Activated gamma-delta T cell treated with Interleukin-2 at 50 U/mL for 16 hours (primary cell): ENCODE measurements at regions not wholly inside any gene's neighbourhood (a gene's known extent, or its start where the extent isn't known, plus 50 kb on each side); places are given as distances from the start of the nearest gene placed in this dataset.
"Not testable (repeated sequence)": the region's sequence is repeated elsewhere in the genome, so short reads cannot be mapped to it uniquely, and the experiment has no call there.

Source experiments
- DNase-seq: peaks from one replicate; pipeline ENCODE4 v3.0.0-alpha.2; 2020

DNA sequence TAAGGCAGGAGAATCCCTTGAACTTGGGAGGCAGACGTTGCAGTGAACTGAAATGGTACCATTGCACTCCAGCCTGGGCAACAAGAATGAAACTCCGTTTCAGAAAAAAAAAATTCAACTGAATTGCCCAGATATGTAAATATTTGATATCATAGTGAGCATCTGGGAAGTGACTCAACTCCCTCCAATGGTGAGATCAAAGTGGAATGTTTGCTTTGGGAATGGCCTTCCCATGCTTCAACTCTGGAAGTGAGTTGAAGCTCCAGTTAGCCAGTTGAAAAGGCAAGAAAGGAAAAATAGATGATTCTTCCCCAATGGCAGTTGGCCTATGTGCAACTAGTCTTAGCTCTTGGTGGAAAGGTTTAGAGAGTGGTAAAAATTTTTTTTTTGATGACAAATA, 131.6 kb upstream of the CMC1 start:
- no peak for DNase-seq

DNA sequence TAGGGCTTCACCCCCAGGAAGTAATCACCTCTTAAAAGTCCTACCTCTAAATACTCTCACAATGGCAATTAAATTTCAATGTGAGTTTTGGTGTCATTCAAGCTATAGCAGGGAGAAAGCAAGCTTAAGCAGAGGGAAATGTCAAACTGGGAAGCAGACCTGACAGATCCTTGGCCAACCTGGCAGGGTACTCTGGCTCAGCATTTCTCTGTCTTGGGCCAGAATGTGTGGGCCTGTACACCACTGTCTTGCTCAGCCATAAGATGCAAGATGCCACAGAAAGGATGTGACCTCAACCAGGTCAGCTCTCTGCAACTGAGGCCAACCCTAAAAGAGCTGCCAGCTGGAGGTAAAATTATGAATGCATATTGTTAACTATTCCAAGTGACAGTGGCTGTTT, 130.6 kb upstream of the CMC1 start:
- no peak for DNase-seq

DNA sequence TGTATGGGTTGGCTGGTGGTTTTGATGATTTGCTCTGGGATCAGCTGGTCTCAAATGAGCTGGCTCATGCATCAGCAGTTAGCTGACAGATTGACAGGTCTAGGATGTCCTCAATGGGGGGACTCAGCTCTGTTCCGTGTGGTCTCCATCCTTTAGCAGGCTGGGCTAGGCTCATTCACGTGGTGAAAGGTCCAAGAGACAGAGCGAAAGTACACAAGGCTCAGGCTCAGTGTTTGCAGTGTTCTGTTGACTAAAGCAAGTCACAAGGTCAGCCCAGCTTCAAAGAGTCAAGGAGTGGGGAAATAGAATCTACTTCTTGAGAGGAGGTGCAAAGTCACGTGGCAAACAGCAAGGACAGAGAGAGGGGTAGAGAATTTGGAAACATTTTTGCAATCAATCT, 126.5 kb upstream of the CMC1 start:
- DNase-seq: no peak

DNA sequence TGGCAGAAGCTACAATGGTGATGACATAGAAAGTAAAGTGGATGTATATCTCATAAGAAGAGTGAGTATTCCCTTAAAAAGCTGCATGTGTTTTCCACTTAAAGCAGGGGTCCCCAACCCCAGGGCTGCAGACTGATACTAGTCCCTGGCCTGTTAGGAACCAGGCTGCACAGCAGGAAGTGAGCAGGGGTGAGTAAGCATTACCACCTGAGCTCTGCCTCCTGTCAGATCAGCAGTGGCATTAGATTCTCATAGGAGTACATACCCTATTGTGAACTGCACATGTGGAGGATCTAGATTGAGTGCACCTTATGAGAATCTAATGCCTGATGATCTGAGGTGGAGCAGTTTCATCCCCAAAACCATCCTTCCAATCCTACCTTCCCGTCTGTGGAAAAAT, 126.1 kb upstream of the CMC1 start:
- DNase-seq: no peak

DNA sequence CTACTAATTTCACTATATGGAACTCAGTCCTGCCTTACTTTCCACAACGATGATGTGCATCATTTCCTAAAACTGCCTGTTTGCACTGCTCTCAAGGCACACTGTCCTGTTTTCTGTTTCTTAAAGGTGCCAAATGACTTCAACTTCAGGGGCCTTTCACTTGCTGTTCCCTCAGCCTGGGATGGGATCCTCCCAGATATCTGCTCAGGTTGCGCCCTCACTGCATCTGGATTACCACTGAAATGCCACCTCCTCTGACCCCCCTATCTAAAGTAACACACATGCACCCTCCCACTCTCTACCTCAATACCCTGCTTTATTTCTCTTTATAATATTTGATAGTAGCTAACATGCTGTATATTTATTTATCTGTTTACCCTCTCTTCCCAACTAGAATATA, 123.8 kb upstream of the CMC1 start:
- no peak for DNase-seq

DNA sequence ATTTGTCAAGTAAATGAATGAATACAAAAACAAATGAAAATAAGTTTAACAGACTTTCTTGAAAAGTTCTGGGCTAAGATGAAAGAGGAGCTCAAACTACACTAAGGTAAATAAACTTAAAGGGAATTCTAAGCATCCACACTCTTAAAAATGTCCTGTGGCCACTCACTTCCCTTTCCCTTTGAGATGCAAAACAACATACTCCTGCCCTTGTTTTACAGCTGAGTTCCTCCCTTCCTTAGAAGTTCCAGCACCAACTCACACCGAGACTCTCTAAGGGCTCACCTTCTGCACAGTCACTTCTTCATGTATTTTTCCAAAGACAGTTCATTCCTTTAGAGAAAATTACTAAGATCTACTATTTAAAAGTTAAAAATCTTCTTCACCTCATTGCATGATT, 123.3 kb upstream of the CMC1 start:
- no peak for DNase-seq

DNA sequence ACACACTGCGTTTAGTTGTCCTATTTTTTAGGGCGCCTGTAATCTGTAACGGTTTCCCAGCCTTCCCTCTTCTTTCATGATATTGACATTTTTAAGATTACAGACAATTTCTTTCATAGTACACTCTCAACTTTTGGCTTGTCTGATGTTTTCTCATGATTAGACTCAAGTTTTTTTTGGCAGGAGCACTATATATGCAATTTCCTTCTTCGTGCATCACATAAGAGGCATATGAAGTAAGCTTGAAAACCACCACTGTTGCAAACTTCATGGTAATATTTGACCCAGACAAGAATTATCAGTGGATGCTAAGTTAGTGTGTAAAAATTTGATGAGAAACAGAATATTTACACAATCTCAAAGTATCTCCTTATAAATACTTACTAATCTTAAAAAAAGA, 119.2 kb upstream of the CMC1 start:
- DNase-seq: no peak

DNA sequence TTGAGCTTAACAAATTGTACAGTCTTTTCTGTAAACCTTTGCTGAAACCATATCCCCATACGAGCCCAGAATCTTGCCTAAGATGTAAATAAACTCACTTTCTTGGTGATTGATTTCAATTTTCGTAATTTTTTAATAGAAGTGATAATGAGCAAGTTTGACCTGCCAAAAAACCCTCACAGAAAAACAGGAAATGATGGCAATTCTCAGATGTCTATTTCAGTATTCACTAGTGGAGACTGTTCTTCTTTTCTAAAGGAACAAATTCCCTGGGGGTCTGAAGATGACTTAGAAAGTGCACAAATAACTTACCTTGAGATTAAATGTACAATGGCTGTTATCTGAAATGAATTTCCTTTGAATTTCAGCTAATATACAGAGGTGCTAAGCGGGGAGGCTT, 116.5 kb upstream of the CMC1 start:
- no peak for DNase-seq

DNA sequence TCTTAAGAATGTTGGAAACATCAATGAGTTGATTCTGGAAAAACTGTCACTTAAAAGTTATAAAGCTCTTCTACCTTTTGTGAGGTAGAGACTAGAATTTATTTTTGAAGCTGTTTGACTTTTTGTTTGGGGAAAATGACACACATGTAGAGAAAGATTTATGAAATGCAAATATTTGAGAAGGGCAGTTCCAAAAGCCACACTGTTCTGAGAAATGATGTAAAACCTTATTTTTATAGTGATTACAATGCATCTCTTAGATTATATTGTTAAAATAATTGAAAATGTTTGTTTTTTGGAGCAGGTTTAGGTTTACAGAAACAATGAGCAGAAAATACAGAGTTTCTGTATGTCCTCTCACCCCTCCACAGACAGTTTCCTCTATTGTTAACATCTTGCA, 116.1 kb upstream of the CMC1 start:
- DNase-seq: no peak

DNA sequence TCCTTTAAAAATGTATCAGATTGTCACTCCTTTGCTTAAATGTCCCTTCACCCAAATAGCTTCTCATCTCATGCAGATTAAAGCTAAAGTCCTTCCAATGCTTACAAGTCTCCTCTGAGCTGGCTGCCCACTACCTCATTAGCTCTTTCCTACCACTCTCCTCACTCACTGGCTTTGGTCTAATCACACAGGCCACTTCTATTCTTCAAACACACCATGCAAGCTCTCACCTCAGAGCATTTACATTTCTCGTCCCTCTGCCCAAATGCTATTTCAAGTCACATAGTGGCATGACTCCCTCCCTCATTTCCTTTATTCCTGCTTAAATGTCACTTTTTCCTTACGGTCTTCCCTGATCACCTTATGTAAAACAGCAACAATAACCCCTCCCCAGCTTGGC, 110.6 kb upstream of the CMC1 start:
- DNase-seq: no peak

DNA sequence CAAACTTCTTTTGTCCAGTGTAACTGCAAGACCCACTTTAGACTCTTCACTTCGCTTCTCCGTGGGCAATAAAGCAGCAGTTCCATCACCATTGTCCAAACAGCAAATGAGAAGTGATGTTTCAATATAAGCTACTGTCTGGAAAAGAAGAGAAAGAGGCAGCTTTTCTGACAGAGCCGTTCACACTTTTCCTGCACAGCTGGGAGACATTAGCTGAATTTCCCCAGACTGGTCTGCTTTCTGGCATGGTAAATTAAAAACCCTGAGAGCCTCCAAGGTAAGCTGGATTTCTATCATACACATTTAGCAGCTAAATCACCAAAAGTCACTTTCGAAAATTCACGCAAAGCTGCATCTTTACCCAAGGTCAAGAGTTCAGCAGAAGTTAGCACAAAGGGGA, 108.5 kb upstream of the CMC1 start:
- no peak for DNase-seq

DNA sequence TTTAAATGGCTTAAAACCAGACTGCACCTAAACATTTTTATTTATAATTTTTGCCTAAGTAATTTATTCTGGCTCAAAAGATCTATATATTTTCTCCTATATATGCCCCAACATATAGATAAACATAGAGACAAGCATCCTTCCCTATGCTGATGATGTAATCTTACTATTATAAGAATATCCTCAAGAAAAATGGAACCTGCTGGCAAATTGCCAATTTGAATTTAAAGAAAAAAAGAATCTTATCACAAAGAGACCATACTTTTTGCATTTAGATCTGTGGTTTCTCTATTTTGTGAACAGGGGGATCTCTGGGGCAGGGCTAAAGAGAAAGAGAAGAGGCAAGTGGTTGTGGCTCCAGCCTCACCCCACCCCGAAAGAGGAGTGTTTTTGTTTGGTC, 107.2 kb upstream of the CMC1 start:
- no peak for DNase-seq

DNA sequence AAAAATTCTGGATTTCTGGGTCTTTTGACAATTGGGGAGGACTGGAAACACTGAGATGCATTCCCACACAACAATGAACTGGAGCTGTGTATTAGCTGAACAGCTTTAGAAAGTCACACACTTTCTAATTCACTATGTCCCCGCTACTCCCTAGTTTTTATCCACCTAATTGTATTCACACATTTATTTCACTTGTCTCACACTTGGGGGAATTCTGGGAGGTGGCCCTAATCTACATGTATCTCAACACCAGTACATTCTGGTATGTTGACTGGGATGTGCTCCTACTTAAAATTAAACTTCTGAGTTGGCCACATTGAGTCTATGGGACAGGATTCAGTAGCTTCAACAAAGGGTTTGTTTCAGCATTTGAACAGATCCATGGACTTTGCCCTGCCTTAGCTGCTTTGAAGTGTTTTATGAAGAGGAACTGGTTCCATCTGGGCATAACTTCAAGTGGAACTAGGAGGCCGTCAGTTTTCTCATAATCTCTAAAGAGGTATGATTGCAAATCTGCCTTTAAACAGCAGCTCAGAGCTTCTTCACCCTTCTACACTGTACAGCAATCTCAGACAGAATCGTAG, 106.5 kb upstream of the CMC1 start:
- no peak for DNase-seq

DNA sequence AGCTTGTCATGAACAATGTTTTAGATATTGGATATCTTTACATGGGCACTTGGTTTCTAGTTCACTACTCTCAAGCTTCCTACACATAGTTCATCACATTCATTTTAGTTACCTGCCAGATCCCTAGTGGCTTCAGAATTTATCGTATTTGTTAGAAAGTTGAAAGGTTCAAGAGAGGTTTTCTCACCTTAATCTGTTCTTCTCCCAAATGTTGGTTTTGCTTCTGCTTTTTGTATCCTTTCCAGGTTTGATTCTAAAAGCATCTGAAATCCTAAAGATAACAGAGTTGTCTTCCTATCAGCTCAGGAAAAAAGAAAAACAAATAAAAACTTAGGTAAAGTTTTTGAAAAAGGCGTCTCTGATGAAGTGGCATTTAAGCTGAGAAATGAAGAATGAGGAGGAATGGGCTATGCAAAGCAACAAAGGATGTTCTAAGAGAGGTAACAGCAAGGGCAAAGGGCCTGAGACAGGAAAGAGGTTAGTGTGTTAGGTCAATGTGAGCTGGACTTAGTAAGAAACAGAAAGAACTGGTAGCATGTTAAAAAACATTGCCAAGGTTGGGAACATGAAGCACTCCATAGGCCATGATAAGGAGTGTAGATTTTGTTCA, 104.7 kb upstream of the CMC1 start:
- DNase-seq: no peak

DNA sequence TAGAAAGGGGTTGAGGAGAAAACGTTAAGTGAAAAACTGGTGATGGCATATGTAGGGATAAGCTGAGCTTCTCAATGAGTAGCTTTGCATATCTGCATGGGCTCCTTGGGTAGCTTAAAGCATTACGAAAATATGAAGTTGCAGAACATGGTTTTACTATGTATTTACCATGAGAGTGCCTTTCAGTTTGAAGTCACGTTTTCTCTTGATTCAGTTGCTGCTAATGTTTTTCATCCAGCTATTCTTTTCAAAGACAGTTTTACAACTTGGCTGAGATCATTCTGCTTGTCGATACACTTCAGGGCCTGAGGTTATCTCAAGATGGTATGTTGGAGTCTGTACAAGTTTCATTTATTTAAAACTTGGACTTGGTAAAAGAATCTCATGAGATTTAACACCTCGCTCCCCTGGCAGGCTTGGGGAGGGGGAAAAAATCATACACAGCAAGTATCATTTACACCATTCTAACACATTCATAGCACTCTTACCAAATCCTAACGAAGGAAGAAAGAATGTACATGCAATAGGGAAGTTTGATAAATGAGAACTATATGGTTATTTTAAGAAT, 103.3 kb upstream of the CMC1 start:
- no peak for DNase-seq

DNA sequence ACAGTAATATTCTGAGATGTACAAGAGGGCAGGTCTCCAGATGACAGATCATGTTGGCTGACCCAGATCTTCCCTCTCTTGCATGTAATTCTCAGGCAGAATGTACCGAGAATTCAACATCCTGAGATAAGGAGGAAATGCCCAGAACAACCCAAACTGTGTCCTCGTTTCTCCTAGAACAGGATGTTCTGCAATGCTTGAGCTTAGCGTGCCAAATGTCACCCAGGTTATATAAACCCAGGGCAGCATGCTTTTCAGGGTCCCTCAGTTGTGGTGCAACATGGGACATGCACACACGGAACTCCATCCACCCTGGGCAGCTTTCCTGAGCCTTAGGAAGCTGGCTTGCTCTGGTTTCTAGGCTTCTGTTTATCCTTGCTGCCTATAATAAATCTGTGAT, 102.1 kb upstream of the CMC1 start:
- DNase-seq: no peak

DNA sequence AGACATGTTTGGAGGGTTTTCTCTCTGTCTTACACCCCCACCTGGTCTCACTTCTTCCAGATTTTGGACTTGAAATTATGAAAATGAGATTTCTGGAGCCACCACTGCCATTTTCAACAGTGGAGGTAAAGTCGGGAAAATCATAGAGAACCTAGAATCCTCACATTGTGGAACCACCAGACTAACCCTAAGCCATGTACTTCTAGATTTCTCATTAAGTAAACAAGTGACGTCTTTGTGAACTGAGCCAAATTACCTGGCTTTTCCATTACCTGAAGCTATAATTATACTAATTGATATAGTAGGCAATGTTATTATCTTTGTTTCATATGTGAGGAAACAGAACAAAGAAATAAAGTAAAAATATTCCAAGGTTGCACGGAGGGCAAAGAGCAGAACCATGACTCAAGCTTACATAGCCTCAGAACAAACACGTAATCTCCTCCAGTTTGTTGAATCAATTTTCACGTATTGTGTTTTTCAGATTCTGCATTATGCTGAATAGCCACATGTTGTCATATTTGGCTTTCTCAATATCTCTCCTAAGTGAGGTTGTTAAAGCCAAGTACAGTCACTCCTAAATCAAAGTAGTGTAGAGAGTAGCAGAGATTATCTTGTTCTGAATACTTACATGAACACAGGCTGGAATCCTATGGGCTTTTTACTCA, 101.3 kb upstream of the CMC1 start:
- no peak for DNase-seq

DNA sequence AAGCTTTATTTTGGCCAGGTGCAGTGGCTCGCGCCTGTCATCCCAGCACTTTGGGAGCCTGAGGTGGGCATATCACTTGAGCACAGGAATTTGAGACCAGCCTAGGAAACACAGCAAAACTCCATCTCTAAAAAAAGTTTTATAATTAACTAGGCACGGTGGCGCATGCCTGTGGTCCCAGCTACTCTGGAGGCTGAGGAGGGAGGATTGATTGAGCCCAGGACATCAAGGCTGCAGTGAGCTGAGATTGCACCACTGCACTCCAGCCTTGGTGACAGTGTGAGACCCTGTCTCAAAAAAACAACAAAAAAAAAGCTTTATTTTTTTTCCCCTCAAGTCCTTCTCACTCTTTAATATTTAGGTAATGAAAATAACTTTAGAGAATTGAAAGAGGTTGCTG, 100.8 kb upstream of the CMC1 start:
- no peak for DNase-seq

DNA sequence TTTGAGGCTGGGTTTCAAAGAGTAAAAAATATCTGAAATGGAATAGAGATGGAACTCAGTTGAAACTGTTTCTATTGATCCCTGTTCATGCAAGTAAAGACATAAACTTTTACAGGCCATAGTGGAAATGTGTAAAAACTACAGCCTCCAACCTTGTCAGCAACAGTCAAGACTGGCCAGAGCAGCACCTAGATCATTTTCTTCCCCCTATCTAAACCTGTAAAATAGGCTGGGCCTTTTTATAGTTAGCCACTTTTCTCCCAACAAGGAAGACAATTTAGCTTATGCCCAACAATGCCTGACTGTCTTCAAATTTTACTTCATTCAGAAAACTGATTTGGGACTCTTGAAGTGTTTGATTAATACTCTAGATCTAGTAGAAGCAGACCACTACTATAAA, 91.5 kb upstream of the CMC1 start:
- DNase-seq: no peak

DNA sequence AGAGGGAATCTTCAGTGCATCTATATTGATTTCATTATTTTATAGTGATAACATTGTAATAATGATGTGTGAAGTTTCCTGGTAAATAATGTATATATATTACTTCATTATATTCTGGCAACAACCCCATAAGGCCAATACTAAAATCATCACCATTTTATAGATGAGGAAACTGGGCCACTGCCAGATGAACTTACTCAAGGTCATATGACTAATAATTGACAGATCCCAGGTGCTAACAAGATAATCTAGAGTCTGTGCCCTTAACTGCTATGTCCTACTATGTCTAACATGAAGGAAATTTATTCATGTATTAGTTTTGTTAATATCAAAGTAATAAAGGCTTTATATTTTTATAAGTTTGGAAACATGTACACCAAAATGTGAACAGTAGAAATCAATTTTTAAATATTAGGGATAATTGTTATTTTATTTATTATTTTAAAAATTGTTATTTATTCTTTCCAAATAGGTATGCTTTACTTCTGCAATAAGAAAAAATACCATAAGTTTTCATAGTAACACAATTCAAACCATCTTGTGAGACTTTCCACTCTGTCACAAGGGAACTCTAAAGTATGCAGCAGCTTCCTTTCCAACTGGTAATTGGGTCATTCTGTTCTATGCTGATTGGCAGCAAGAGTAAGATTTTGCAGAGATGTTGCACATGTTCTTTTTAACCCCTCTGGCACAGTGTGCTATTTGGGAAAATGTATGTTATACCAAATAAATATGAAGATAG, 90.8 kb upstream of the CMC1 start:
- no peak for DNase-seq

DNA sequence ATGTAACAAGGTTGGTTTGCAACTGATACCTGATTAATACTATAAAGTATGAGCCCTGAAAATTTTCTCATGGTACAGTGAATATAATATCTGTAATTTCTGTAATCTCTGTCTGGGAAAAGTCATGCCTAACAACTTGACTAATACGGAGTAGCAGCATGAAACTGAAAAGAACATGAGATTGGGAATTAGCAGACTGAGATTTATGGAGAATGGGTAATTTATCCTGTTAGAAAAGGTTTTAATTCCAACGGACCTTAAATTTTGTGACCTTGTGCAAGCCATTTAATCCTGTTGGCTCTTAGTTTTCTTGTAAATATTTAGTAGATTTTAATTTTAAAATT, 90.2 kb upstream of the CMC1 start:
- DNase-seq: no peak

DNA sequence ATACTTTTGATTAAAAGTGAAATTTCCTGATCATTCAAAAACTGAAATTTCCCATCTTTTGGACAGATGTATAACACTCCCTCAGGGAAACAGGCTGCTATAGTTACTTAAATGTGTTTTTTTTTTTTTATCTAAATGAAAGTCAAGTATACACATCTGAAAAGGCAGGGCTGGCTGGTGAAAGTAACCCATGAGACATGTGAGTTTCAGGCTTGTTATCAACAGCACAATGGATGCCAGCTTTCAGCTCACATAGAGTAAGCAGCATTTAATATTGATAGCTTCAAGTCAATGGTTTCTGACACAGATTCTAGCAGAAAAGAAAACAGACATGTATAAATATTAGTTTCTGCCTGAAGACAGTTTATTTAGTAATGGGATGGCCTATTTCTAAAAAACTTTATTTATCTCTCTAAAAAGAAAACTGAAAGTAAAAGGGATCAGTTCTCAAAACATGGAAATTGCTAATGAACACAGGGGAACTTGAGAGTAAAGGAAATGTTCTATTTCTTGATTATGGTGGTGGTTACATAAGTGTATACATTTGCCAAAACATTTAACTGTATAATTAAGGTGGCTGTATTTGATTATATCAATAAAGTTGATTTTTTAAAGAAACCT, 89.7 kb upstream of the CMC1 start:
- DNase-seq: no peak

DNA sequence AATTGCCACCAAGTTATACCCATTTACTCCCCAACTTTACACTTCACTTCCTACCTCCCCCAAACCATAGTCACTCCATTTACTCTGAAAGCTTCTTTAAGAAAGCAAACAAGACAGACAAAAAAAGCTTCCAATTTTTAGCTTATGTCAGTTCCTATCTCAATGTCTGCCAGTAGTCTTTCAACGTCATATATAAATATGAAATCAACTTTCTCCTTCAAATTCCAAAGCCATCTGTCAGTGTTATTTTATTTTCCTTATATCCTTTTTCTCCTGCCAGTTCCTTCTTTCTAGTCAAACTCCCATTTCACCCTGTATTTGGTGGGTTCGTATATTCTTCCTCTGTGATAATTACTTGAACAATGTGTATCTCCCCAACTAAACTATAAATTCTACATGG, 85.8 kb upstream of the CMC1 start:
- DNase-seq: no peak

DNA sequence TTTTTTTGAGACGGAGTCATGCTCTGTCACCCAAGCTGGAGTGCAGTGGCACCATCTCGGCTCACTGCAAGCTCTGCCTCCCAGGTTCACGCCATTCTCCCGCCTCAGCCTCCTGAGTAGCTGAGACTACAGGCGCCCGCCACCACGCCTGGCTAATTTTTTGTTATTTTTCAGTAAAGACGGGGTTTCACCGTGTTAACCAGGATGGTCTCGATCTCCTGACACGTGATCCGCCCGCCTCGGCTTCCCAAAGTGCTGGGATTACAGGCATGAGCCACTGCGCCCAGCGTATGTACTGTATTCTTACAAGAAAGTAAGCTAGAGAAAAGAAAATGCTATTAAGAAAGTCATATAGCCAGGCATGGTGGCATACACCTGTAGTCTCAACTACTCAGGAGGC, 84.8 kb upstream of the CMC1 start:
- DNase-seq: not testable (repeated sequence)
